BE2C (cell line): ENCODE measurements at regions not wholly inside any gene's neighbourhood (a gene's known extent, or its start where the extent isn't known, plus 50 kb on each side); places are given as distances from the start of the nearest gene placed in this dataset.

ENCODE experiments used
- DNase-seq: peaks from one replicate; pipeline ENCODE4 v3.0.0-alpha.2; 2020
- H3K27me3 ChIP-seq: fragments of 250-450 bp; sonication (Bioruptor Pico); 2 replicates; pipeline ENCODE4 v1.5.1; 2020; ENCODE audit warnings: mild to moderate bottlenecking
- H3K36me3 ChIP-seq: fragments of 250-450 bp; sonication (Bioruptor Pico); 2 replicates; pipeline ENCODE4 v1.5.1; 2020; ENCODE audit warnings: mild to moderate bottlenecking
- H3K4me1 ChIP-seq: fragments of 250-450 bp; sonication (Bioruptor Pico); 2 replicates; pipeline ENCODE4 v1.5.1; 2020
- H3K4me3 ChIP-seq: 2 replicates; pipeline ENCODE4 v1.5.1; 2011; ENCODE audit warnings: low read depth, low read length
- H3K9me3 ChIP-seq: fragments of 250-450 bp; sonication (Bioruptor Pico); 2 replicates; pipeline ENCODE4 v1.5.1; 2020
- TF ChIP-seq, protein P1 (sequence below): IDR thresholded peaks from 2 replicates; pipeline ENCODE4 v1.5.1; 2012; ENCODE audit warnings: mild to moderate bottlenecking, low read depth, low read length

DNA sequence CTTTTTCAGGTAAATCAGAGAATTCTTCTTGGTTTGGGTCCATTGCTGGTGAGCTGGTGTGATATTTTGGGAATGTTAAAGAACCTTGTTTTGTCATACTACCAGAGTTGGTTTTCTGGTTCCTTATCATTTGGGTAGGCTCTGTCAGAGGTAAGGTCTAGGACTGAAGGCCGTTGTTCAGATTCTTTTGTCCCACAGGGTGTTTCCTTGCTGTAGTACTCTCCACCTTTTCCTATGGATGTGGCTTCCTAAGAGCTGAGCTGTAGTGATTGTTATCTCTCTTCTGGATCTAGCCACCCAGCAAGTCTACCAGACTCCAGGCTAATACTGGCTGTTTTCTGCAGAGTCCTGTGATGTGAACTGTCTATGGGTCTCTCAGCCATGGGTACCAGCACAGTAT lies 367.5 kb upstream of the GATB start:
- Histone ChIP-seq H3K4me1 (no peaks in the 10 kb centered on the region), H3K27me3 (no peaks in the 10 kb centered on the region), H3K4me3 (no peak overlapping the region), H3K36me3 (no peaks in the 10 kb centered on the region), H3K9me3 (no peaks in the 10 kb centered on the region)
- no peak for DNase-seq
- TF ChIP-seq, protein P1, sequence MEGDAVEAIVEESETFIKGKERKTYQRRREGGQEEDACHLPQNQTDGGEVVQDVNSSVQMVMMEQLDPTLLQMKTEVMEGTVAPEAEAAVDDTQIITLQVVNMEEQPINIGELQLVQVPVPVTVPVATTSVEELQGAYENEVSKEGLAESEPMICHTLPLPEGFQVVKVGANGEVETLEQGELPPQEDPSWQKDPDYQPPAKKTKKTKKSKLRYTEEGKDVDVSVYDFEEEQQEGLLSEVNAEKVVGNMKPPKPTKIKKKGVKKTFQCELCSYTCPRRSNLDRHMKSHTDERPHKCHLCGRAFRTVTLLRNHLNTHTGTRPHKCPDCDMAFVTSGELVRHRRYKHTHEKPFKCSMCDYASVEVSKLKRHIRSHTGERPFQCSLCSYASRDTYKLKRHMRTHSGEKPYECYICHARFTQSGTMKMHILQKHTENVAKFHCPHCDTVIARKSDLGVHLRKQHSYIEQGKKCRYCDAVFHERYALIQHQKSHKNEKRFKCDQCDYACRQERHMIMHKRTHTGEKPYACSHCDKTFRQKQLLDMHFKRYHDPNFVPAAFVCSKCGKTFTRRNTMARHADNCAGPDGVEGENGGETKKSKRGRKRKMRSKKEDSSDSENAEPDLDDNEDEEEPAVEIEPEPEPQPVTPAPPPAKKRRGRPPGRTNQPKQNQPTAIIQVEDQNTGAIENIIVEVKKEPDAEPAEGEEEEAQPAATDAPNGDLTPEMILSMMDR = no peak

DNA sequence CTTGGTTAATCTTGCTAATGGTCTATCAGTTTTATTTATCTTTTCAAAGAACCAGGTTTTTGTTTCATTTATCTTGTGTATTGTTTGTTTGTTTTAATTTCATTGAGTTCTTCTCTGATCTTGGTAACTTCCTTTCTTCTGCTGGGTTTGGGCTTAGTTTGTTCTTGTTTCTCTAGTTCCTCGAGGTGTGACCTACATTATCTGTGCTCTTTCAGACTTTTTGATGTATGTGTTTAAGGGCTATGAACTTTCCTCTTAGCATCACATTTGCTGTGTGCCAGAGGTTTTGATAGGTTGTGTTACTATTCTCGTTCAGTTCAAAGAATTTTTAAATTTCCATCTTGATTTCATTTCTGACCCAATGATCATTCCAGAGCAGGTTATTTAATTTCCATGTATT lies 365.4 kb upstream of the GATB start:
- TF ChIP-seq, protein P1 = no peak
- no peak for DNase-seq
- Histone ChIP-seq H3K9me3 (no peaks in the 10 kb centered on the region), H3K4me3 (no peak overlapping the region), H3K4me1 (no peaks in the 10 kb centered on the region), H3K27me3 (no peaks in the 10 kb centered on the region), H3K36me3 (no peaks in the 10 kb centered on the region)

DNA sequence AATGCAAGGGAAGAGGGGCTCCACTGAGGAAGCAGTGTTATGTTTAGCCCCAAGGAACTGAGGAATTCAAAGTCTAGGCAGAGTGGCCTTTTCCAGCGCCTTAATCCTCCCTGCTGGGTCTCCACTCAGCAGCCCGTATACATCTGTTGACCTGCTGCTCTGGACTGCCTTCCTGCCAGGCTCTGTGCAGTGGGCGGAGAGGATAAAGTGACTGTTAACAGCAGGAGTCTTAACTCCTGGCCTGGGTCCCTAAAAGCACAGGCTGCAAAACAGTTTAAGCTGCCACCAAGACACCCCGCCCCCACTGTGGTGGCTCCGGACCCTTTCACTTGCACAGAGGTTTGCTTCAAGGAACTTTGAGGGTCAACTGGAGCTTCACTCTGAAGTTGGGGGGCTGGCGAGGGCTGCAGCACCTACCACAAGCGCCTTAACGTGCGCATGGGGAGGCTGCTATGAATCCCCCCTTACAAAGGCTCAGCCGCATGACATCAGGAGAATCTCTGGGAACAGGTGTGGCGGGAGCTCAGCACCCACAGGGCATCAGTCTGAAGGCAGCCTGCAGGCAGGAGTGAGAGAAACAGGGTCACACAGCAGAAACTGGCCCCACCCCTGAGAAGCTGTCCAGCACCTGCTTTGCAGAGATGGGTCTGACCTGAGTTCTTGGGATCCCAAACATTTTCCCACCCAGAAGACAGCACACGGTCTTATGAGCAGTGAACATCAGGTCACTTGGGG lies 358.2 kb upstream of the GATB start:
- TF ChIP-seq, protein P1 = no peak
- no peaks in the 10 kb centered on the region for H3K36me3 ChIP-seq
- H3K9me3 ChIP-seq = no peaks in the 10 kb centered on the region
- H3K27me3 ChIP-seq = no peaks in the 10 kb centered on the region
- H3K4me1 ChIP-seq = no peaks in the 10 kb centered on the region
- no peak for DNase-seq
- H3K4me3 ChIP-seq = no peak overlapping the region

DNA sequence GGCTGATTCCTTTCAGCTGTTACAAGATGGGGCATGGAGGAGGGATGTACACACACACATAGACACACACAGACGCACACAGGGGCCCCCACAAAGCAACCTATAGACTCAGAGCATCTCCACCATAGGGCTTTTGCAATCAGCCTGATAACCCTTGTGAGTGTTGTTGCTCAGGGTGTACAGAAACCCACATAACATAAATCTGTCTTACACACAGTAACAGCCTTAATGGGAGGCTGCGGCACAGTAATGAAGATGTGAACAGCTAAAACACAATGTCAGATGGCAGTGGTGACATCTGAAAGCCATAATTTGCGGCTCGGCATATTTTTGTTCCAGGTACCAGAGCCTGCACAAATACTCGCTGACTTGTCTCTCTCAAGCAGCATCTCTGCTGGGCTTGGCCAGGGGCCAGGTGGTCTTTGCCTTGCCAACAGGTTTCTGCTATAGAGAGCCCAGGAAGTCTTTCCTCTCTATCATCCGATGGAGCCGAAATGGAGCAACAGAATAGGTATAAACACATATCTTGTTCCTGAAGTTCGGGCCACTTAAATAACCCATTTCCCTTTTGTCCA lies 357.2 kb upstream of the GATB start:
- DNase-seq = no peak
- Histone ChIP-seq H3K27me3 (no peaks in the 10 kb centered on the region), H3K4me1 (no peaks in the 10 kb centered on the region), H3K36me3 (no peaks in the 10 kb centered on the region), H3K4me3 (no peak overlapping the region), H3K9me3 (no peaks in the 10 kb centered on the region)
- TF ChIP-seq, protein P1 = no peak

DNA sequence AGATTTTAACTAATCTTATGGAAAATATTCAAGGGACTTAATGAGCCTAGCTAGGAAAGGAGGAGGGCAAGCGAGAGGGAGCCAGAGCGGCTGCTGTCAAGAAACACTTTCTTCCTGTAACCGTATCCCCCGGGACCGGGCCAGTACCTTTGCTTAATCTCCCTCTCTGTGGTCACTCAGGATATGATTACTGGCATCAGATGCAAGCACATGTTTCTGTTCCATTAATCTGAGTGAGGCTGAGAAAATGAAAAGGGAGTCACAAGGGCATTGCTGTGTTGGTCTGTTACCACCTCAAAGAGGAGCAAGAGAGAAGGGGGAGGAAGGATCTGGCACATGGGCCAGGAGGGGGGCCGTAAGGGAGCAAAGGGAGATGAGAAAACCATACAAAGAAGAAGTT lies 356.7 kb upstream of the GATB start:
- H3K4me3 ChIP-seq = no peak overlapping the region
- TF ChIP-seq, protein P1 = no peak
- no peaks in the 10 kb centered on the region for H3K4me1 ChIP-seq
- H3K27me3 ChIP-seq = no peaks in the 10 kb centered on the region
- no peak for DNase-seq
- H3K36me3 ChIP-seq = no peaks in the 10 kb centered on the region
- no peaks in the 10 kb centered on the region for H3K9me3 ChIP-seq

DNA sequence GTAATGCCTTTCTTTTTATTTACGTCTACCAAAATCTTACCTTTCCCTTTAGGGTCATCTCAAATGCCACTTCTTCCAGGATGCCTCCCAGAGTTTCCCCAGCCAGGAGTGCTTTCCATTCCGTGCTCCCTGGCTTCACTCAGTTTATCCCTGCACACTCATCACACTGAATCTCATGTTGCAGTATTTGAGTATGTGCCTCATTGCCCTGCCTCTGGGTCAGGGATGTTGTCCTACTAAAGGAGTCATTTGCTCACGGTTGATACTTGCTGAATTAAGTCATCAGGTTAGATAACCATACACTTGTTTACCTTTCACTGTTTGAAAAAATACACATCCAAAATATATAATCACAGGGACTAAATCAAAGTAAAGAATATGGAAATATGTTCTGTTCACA lies 356.2 kb upstream of the GATB start:
- no peak for DNase-seq
- Histone ChIP-seq H3K9me3 (no peaks in the 10 kb centered on the region), H3K27me3 (no peaks in the 10 kb centered on the region), H3K4me3 (no peak overlapping the region), H3K36me3 (no peaks in the 10 kb centered on the region), H3K4me1 (no peaks in the 10 kb centered on the region)
- TF ChIP-seq, protein P1 = no peak
